ENCODE measurements at regions not wholly inside any gene's neighbourhood (a gene's known extent, or its start where the extent isn't known, plus 50 kb on each side); places are given as distances from the start of the nearest gene placed in this dataset.

GRCh38 chr14:85218982-85219381 lies 311.0 kb upstream of the FLRT2 start:
- TF ChIP-seq KLF17 (tag by site-specific recombination; IDR thresholded peaks at IDR 0.05): no peak
- TF ChIP-seq ZBTB11 (tag by site-specific recombination; conservative IDR thresholded peaks at IDR 0.05; ENCODE audit: low read depth): no peak
- TF ChIP-seq ZNF513 (tag by site-specific recombination; IDR thresholded peaks at IDR 0.05): no peak
- TF ChIP-seq CTCF (tag by site-specific recombination; IDR thresholded peaks at IDR 0.05): no peak
- no peak for TF ChIP-seq ZNF146 (tag by site-specific recombination; IDR thresholded peaks at IDR 0.05)
- no peak for TF ChIP-seq TCF7L2 (IDR thresholded peaks at IDR 0.05; ENCODE audit: borderline replicate concordance, low read depth, low read length)
- TF ChIP-seq SALL2 (tag by site-specific recombination; IDR thresholded peaks at IDR 0.05; ENCODE audit: borderline replicate concordance): no peak
- no peak for TF ChIP-seq ZNF266 (tag by site-specific recombination; IDR thresholded peaks at IDR 0.05; ENCODE audit: low read depth)
- TF ChIP-seq YY1 (tag by site-specific recombination; IDR thresholded peaks at IDR 0.05): no peak
- TF ChIP-seq ZSCAN5A (tag by site-specific recombination; IDR thresholded peaks at IDR 0.05): no peak
- TF ChIP-seq PATZ1 (tag by site-specific recombination; IDR thresholded peaks at IDR 0.05): no peak
- TF ChIP-seq SP7 (tag by site-specific recombination; IDR thresholded peaks at IDR 0.05): no peak
